ENCODE measurements at regions not wholly inside any gene's neighbourhood (a gene's known extent, or its start where the extent isn't known, plus 50 kb on each side); places are given as distances from the start of the nearest gene placed in this dataset.

- TF ChIP-seq CTCF (IDR thresholded peaks at IDR 0.05; ENCODE audit: insufficient read depth, low read length, poor library complexity, severe bottlenecking), result no peak
- TF ChIP-seq EZH2phosphoT487 (conservative IDR thresholded peaks at IDR 0.05; ENCODE audit: low read length), result no peak
These were observed 1431.9 kb upstream of the PCDH20 start for GRCh38 chr13:62847520-62847919.

All from SU-DHL-6 (cell line).